HG03520 (cell line): ENCODE measurements at regions not wholly inside any gene's neighbourhood (a gene's known extent, or its start where the extent isn't known, plus 50 kb on each side); places are given as distances from the start of the nearest gene placed in this dataset.
"Not testable (repeated sequence)": the region's sequence is repeated elsewhere in the genome, so short reads cannot be mapped to it uniquely, and the experiment has no call there.

Experiments used
- ATAC-seq: cut with Tn5 transposase; IDR thresholded peaks from one replicate; pipeline ENCODE4 v1.9.1; 2021; ENCODE audit warnings: mild to moderate bottlenecking, moderate library complexity; ENCODE audit not compliant: unreplicated experiment

DNA sequence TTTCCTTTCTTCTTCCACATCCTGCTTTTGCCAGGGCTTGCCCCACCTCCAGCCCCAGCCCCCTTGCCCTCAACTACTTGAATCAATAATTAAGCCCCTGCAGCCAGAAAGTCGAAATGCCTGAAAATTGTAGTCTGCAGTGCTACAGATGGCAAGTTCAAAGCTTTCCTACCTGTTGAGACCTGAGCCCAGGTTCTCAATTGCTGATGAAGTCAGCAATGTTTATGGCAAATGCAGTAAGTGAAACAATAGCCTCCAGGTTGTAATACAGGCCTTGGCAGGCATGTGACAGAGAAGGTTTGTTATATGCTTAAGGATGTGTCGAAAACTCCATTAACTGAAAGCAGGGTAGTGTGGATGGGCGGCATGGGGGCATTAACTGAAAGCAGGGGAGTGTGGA, 181.1 kb upstream of the SESN3 start:
- no peak for ATAC-seq

- ATAC-seq: not testable (repeated sequence)
Observed at GRCh38 chr11:95410707-95411106, 179.7 kb upstream of the SESN3 start.

DNA sequence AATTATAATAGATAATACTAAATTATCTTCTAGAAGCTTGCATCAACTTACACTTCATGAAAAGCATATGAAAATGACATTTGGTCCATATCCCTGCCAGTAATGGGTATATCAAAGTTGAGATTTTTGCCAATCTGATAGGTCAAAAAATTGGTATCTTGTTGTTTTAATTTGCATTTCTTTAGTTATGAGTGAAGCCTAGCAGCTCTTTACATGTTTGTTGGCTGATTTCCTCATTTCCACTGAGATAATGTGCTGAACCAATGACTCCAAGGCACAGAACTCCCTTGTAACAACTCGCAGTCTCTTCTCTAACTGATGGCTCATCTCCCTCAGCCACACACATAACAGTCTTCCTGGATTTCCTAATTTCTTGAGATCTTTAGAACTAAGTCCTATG, 175.3 kb upstream of the SESN3 start:
- no peak for ATAC-seq

DNA sequence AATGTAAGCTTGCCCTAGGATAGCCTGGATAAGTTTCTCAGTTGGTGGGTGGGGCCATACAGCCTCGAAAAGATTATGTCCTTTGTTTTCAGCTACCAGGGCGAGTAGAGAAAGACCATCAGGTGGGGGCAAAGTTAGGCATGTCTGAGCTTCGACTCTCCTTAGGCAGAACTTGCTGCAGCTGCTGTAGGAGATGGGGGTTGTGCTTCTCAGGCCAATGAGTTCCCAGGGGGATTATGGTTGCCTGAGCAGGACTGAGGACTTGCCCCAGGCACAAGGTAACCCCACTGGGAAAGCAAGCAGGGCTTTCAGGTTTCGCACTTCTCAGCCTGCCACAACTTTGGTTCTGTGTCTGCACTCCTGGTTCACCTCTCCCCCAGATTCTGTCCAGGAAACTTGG, 173.4 kb upstream of the SESN3 start:
- ATAC-seq: no peak

DNA sequence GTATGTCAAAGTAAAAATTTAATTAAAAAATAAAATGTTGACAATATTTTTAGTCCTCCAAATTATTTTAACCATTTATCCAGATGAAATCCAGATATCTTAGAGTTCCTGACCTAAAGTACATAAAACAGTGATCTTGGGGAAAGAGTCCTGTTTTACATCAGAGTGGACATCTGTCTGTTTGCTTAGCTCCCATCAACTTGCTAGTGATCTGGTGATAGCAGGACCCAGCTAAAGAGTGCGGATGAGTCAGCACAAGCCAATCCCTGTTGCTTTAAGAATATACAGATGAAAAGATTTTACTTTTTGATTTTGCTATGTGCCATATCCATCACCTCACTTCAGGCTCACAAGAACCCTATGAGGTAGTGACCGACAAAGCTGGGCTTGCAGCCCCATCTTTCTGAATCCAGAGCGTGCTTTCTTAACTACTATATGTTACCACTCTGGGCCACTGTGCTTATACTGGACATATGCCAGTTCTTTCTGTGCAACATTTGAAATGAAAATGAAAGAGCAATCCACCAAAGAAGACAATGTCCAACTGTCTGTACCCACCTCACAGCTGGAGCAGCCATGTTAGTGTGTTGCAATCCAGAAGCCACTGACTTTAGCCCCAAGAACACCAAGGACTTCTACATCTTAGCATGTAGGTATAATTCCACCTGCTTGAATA, 167.6 kb upstream of the SESN3 start:
- no peak for ATAC-seq

- no peak for ATAC-seq
Observed at GRCh38 chr11:95392644-95393043, 161.6 kb upstream of the SESN3 start.

DNA sequence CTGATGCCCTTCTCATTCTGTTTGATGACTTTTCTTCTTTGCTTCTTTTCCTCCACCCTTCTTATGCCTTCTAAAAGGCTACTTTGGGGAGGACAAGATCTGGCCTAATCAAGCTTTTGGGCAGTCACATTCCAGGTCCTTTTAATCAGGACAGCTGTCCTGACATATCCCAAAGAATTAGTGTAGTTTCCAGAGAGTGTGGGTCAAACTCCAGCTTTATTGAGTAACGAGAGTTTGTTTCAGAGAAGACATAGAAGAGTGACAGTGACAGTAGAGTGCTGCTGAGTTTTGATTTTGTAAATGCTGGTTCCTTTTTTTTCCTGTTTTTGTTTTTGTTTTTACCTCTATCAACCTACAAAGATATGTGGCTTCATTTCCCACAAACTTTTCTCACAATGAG, 158.4 kb upstream of the SESN3 start:
- ATAC-seq: no peak

DNA sequence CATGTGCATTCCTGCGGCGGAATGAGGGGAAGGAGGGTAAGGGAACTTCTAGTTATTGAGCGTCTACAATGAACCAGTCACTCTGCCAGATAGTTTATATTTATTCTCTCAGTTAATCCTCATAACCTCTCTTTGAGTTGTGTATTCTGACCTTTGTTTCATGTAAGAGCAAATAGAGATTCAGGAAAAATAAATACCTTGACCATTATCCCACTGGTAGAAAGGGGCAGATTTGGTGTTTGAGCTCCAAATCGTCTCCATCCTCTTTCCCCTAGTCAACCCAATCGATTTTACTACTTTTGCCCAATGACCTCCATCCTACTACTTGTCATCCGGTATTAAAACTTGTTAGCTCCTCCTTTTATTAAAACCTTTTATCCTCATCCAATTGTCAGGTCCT, 157.1 kb upstream of the SESN3 start:
- ATAC-seq: no peak

GRCh38 chr11:95387325-95387724, 156.3 kb upstream of the SESN3 start:
- ATAC-seq: no peak

DNA sequence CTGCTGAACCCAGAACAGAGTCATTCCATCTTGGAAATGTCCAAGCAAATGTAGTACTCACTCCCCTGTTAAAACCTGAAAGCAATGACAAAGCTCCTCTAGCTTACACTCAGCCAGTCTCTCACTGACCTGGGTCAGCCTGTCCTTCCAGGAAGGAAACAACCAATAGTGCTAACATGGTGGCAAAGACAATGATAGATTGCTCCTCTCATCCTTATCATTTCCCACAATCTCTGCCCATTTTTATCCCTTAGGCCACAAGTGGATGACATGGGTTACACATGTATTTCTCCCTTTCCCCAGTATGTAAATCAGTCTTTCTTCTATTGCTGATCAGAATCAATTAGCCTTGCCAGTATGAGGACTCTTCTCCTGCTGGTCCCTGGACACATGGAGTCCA, 154.6 kb upstream of the SESN3 start:
- ATAC-seq: no peak

DNA sequence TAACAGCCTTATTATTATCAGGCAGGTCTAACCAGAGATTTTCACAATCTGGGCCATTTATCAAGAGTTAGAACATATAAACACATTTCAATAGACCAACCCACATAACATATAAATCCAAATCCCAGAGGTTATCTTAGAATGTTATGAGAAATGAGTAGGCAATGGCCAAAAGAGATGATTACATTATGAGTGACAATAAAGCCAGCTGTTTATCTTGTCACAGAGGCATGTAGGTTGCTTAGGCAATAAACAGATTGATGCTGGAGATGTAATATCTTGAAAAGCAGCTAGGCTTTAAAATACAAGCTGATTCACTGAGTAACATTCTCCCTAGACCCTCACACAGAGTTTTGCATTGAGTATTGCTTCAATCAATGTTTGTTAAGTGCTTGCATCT, 148.5 kb upstream of the SESN3 start:
- no peak for ATAC-seq

GRCh38 chr11:95378789-95379188, 147.8 kb upstream of the SESN3 start:
- ATAC-seq: no peak

DNA sequence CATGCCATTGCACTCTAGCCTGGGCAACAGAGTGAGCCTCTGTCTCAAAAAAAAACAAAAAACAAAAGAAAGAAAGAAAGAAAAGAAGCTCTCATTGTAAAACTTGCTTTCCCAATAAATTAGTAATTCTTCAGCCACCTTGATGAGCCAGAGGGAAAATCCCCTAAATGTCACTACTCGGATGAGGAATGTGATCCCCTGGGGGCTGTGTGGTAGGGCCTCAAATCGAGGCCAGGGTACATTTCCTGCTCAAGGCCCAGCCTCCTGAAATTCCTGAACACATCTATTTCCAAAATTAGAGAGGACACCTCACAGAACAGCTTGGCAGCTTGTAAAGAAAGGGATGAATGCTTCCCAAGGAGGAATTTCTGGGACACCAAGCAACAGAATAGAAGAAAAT, 147.1 kb upstream of the SESN3 start:
- ATAC-seq: no peak

GRCh38 chr11:95375886-95376285, 144.9 kb upstream of the SESN3 start:
- no peak for ATAC-seq

DNA sequence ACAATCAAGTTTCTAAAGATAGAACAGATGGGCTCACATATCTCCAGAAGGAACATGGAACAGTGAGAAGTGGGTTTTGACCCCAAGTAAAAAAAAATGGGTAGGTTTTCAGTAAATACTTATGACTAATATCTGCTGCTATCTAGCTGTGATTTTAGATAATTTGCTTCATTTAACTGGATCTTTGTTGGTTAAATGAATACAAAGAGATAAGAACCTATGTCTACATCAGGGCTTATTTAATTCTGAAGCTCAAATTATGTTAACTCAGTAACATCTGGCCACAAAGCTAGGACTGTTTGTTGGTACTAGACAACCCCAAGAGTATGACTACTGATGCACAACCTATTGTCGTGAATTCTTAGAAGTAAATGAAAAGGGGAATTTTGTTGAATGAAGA, 144.4 kb upstream of the SESN3 start:
- ATAC-seq: no peak

DNA sequence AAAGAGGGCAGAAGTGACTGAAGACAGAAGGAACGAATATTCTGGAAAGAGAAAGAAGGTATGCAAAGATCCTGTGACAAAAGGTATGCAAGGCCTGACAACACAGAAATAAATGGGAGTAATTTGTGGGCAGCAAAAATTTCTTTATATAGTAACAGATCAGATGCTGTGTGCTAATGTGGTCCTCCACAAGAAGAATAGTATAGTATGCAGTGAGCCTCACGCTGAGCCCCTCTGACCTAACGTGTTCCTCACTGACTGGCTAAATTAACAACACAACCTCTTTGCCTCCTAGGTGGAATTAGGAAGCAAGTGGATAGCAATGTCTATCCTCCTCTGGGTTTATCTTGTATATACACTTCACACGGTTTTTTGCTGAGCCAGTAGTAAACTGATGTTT, 143.1 kb upstream of the SESN3 start:
- no peak for ATAC-seq

DNA sequence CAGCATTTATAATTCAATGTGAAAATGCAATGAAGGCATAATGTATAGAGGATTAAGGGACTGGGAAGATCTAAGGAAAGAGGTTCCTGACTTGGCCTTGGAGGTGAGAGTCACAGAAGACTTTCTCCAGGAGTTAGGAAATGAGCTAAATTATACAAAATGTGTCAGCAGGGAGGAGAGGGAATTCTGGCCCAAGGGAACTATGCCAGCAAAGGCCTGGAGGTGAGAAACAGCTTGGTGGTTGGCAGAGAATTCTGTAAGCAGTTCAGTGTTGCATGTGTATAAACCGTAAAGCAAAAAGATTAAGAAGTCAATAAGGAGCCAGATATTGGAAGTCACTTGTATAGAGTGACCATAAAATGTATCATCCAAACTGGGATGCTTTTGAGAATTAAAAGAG, 142.2 kb upstream of the SESN3 start:
- ATAC-seq: no peak

DNA sequence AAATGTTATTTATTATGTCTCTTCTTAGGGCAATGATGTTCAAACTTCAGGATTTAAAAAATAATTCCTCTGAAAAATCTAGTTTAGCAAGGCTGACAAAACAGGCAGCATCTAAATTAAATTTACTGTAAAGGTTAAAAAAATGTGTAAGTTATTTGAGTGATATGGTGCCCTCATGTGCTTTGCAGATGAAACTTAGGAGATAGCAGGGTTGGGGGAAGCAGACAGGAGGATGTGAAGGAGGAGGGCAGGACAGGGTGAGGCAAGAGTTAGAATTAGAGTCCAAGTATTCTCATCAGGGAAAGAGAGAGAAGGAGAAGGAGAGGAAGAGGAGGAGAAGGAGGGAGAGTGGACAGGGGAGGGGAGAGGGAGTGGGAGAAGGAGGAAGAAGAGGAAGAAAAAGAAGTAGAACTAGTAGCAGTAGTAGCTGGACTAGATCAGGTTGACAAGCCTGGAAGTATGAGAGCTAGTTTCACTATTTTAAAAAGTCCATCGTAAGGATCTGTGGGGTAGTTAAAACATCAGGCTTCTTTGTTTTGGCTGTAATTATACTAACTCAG, 141.2 kb upstream of the SESN3 start:
- ATAC-seq: no peak

GRCh38 chr11:95371153-95371552, 140.2 kb upstream of the SESN3 start:
- no peak for ATAC-seq

GRCh38 chr11:95367726-95368125, 136.7 kb upstream of the SESN3 start:
- ATAC-seq: no peak

GRCh38 chr11:95365348-95365747, 134.3 kb upstream of the SESN3 start:
- ATAC-seq: no peak

- no peak for ATAC-seq
Observed at GRCh38 chr11:95364324-95365295, 133.6 kb upstream of the SESN3 start.
